Iris pigment epithelial cell (primary cell): ENCODE measurements at regions not wholly inside any gene's neighbourhood (a gene's known extent, or its start where the extent isn't known, plus 50 kb on each side); places are given as distances from the start of the nearest gene placed in this dataset.
"Not testable (repeated sequence)": the region's sequence is repeated elsewhere in the genome, so short reads cannot be mapped to it uniquely, and the experiment has no call there.

ENCODE experiments used
- DNase-seq: peaks from one replicate; pipeline ENCODE4 v3.0.0-alpha.2; 2011; ENCODE audit warnings: low read depth

DNA sequence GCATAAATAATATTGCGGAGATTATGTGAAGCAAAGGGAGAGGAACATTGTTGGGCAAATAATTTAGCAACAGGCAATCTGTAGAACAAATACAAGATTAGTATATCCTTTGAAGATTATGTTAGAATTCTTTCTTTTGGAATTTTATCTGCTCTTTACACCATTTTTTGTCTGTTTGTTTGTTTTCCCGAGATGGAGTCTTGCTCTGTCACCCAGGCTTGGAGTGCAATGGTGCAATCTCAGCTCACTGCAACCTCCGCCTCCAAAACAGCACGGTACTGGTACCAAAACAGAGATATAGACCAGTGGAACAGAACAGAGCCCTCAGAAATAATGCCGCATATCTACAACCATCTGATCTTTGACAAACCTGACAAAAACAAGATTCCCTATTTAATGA is 250.3 kb downstream of the FSIP2 start:
- DNase-seq, result not testable (repeated sequence)

DNA sequence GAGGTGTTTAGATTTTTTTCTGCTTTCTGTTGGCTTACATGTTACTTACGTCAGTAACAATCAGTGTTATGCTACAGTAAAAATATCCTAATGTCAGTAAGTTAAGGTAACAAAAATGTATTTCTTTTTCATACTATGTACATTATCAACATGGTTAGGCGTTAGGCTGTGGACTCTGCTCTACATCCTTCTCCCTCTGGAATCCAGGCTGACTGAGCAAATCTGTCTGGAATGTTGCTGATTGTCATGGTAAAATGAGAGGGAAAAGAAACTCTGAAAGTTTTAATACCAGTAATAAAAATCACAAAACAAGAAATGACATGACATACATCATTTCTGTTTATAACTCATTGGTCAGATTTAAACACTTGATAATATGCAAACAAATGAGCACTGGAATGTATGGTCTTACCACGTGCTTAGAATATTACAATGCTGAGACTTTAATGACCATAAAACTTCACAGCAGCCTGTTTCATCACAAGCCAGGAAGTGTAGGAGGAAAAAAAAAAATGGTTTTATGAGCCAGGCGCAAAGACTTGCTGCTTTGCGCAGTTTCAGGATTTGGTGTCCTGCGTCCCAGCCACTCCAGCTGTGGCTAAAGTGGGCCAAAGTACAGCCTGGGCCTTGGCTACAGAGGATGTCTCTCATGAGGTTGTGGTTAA is 252.4 kb downstream of the FSIP2 start:
- no peak for DNase-seq

DNA sequence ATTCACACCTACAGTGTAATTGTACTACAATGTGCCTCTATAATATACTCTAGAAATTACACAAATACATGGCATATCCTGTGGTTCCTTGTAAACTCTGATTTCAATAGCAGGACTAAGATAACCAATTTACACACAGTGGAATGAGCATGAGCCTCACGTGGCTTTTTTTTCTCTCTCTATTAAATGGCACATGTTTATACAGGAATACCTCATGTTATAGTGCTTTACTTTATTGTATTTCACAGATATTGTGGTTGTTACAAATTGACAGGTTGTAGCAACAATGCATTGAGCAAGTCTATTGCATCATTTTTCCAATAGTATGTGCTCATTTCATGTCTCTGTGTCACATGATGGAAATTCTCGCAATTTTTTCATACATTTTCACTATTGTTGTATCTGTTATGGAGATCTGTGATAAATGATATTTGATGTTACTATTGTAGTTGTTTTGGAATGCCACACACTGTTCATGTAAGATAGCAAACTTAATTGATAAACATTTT is 260.0 kb downstream of the FSIP2 start:
- DNase-seq, result no peak

DNA sequence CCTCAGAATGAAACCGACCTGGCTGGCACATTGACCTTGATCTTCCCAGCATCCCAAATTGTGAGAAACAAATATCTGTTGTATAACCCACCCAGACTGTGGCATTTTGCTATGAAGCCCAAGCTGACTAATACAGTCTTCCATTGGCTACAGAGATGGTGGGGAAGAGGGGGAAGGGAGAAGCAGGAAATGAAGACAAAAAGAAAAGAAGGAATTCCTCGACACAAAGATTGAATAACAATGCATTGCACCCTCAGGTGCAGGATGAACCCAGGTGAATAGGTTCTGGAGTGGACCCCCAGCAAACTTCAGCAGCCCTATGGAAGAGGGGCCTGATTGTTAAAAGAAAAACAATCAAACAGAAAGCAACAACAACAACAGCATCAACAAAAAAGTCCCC is 270.7 kb downstream of the FSIP2 start:
- DNase-seq, result no peak

DNA sequence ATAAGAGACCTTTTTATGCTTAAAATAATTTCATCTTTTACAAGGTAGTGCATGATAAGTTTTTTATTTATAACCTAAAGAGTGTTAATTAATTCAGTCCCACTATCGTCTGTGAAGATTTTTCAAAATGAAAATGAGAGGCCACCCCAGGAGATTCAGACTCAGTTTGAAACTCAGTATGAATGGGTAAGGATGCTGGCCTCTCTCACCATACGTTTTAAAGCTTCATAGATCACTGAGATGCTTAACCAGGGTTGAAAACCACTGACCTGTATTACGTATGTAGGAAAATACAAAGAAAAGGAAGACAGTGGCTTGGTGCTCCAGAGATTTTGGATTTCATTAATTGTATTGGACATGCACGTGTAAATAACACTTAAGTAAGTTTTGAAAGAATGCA is 278.7 kb downstream of the FSIP2 start:
- no peak for DNase-seq

DNA sequence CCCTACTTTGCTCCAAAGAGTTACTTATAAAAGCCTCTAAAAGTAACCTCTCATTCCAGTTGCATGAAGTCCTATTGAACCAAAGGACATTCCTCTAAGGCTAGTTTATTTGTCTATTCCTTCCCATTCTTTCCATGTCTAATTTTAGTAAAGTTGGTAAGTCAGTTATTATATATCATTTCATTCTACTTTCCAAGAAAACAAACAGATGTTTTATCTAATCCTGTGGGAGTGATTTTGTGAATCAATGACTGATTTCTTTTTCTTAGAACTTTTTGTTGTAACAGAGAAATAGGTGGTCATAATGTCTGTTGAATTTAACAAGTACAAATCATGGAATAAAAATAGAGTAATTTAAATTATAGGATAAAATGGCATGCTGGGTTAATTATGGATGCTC is 286.3 kb downstream of the FSIP2 start:
- DNase-seq, result no peak

- no peak for DNase-seq
These were observed 289.3 kb downstream of the FSIP2 start for GRCh38 chr2:186027922-186028321.

DNA sequence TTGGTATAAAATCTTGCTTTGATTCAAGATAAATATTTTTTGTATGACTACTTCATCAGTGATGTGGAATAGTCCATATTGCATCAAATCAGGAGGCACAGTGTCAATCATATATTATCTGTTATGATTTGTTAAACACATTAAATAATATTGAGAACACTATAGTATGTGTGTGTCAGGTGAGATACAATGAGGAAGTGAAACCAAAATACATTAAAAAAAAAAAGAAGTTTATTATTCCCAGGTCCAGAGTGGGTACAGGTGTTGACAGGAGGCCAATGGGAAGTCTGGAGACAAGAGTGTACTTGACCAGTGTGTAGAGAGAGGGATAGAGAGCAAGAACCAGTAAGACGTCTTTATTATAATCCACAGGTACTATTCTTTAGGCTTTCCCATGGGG is 292.6 kb downstream of the FSIP2 start:
- no peak for DNase-seq

- no peak for DNase-seq
These were observed 293.6 kb downstream of the FSIP2 start for GRCh38 chr2:186032102-186032738.

GRCh38 chr2:186032930-186033329 is 294.3 kb downstream of the FSIP2 start:
- no peak for DNase-seq

DNA sequence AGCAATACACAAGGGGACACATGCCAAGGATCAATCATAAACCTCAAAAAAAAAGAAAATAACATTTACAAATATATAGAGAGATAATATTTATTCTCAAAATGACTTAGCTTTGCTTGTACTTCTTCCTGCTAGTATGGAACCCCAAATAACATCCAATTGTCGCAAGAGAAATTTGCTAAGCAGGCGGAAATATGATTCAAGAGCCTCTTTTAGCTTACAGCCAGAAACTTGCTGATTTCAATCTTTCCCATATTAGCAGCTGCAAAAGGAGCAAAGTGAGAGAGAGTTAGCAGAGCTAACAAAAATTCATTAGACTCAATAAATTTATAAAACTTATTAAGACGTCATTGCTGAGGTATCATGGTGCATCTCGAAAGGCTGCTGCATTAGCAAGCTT is 294.9 kb downstream of the FSIP2 start:
- no peak for DNase-seq

DNA sequence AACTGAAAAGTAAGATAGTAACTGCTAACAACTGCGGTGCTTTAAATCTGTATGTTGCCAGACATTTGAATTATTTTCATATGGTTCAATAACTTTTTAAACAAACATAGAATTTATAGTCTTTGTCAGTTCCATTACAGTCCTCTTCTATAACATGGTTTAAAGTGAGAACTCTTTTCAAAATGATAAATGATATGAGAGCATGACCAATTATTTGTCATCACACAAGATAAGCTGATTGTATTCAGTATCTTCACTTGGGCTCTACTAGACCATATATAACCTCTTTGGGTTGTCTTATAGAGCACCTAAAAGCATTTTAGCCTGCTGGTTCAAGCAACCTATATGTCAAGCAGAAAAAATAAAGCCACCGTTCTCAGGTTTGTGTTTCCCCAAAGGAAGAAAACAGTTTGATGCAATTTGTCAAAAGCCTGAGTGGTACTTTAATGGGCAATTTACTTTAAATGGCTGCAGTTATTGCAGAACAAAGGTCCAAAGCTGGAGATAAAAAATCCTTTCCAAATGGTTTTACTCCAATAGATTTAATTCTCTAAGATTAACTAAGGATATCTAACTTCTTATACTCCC is 298.4 kb downstream of the FSIP2 start:
- no peak for DNase-seq

- DNase-seq, result no peak
These were observed 303.8 kb downstream of the FSIP2 start for GRCh38 chr2:186042207-186043028.

- DNase-seq, result no peak
These were observed 306.2 kb downstream of the FSIP2 start for GRCh38 chr2:186044761-186045160.

GRCh38 chr2:186052930-186053329 is 314.3 kb downstream of the FSIP2 start:
- no peak for DNase-seq

DNA sequence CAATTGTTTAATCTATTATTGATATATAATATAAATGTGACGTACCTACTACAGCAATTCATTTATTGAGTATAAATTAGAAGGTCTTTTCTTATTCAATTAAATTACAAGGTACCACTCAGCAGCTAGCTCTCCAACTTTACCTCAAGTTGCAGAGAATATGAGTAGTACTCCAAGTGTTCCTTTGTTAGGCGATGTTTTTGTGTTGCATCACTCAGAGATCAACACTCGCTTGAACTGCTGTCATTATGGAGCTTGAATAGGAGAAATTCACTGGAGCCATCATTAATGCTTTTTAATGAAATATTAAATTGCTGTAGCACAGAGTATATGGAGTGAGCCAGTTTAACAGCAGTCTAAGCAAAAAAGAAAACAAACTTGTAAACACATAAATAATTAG is 320.0 kb downstream of the FSIP2 start:
- no peak for DNase-seq

DNA sequence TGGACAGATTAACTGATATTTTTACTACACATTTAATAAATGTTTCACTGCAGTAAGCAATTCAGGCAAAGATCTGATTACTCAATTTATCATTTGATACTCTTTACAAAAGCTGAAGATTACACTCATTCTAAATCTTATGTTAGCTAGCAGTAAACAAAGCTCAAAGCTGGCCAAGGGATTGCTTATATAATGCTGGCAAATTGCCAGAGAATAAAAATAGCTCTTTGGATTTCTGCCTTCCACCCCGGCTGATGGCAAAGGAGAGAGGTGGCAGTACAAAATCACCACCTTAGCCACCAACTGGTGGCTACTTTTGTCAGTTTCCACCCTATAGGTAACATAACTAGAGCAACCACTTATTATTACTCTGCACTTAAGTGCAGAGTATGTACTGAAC is 320.5 kb downstream of the FSIP2 start:
- peak; percentile 11 for DNase-seq

GRCh38 chr2:186060744-186061440 is 322.3 kb downstream of the FSIP2 start:
- DNase-seq, result no peak

- no peak for DNase-seq
These were observed 325.9 kb downstream of the FSIP2 start for GRCh38 chr2:186064507-186064906.

DNA sequence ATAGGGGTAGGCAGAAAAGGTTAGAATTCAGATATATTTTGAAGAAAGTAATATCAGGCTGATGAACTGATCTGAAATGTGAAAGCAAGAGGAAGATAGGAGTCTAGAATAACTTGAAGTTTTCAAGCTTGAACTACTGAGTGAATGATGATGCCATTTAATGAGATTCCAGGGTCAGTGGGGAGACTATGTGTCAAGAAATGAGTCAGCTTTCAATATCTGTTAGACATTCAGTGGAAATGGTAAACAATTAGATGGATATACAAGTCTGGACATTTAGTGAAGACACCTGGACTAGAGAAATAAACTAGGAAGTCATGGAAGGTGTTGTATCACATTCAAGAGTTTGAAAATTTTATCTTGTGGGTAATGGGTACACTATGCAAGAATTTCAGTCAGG is 326.9 kb downstream of the FSIP2 start:
- no peak for DNase-seq

- no peak for DNase-seq
These were observed 329.7 kb downstream of the FSIP2 start for GRCh38 chr2:186068139-186068801.
